Mesothelial cell of epicardium (in vitro differentiated cells): ENCODE measurements at regions not wholly inside any gene's neighbourhood (a gene's known extent, or its start where the extent isn't known, plus 50 kb on each side); places are given as distances from the start of the nearest gene placed in this dataset.

ENCODE experiments used
- DNase-seq, 2 experiments: peaks; one replicate each; pipeline ENCODE4 v3.0.0; 2021; ENCODE audit warnings: low spot score in 2 of 2; ENCODE audit not compliant: unreplicated experiment in 2 of 2
- H3K27ac Mint-ChIP-seq: 2 replicates; pipeline ENCODE4 v1.8.0; 2021; ENCODE audit warnings: mixed read lengths
- H3K27me3 Mint-ChIP-seq: 2 replicates; pipeline ENCODE4 v1.8.0; 2021; ENCODE audit warnings: low read depth, mixed read lengths
- H3K36me3 Mint-ChIP-seq: 2 replicates; pipeline ENCODE4 v1.8.0; 2021; ENCODE audit warnings: mixed read lengths
- H3K4me1 Mint-ChIP-seq: 2 replicates; pipeline ENCODE4 v1.8.0; 2021; ENCODE audit warnings: mixed read lengths
- H3K4me3 Mint-ChIP-seq: 2 replicates; pipeline ENCODE4 v1.8.0; 2021; ENCODE audit warnings: mild to moderate bottlenecking, moderate library complexity, mixed read lengths
- H3K9me3 Mint-ChIP-seq: 2 replicates; pipeline ENCODE4 v1.8.0; 2021; ENCODE audit warnings: mixed read lengths
- TF ChIP-seq, protein P1 (sequence below): fragments of 200-600 bp; sonication (generic); IDR thresholded peaks from one replicate; pipeline ENCODE4 v1.5.0; 2021; ENCODE audit warnings: antibody characterized with exemption; ENCODE audit not compliant: unreplicated experiment

DNA sequence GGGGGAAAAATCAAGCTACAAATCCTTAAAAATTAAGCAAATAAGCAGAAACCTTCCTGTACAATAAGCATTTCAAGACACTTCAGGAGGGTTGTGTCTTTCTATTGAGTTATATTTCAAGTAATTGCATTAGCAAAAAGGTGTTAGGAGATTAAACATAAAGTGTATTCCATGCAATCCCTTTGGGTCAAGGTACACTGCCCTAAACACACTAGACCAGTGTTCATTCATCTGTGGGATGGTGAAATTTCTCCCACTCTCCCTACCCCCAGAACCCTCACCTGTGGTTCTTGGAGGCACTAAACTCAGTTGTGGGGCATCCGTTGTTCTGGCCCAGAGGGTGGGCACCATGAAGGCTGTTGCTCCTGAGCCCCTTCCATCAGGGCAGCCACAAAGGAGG lies 205.1 kb upstream of the SGK1 start:
- DNase-seq, result no peak
- TF ChIP-seq, protein P1, sequence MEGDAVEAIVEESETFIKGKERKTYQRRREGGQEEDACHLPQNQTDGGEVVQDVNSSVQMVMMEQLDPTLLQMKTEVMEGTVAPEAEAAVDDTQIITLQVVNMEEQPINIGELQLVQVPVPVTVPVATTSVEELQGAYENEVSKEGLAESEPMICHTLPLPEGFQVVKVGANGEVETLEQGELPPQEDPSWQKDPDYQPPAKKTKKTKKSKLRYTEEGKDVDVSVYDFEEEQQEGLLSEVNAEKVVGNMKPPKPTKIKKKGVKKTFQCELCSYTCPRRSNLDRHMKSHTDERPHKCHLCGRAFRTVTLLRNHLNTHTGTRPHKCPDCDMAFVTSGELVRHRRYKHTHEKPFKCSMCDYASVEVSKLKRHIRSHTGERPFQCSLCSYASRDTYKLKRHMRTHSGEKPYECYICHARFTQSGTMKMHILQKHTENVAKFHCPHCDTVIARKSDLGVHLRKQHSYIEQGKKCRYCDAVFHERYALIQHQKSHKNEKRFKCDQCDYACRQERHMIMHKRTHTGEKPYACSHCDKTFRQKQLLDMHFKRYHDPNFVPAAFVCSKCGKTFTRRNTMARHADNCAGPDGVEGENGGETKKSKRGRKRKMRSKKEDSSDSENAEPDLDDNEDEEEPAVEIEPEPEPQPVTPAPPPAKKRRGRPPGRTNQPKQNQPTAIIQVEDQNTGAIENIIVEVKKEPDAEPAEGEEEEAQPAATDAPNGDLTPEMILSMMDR, result no peak
- no peak overlapping the region for H3K27ac Mint-ChIP-seq
- H3K4me3 Mint-ChIP-seq, result no peak overlapping the region
- H3K4me1 Mint-ChIP-seq, result peaks cover 26% of the 10 kb centered on the region
- no peaks in the 10 kb centered on the region for H3K36me3 Mint-ChIP-seq
- H3K9me3 Mint-ChIP-seq, result no peaks in the 10 kb centered on the region
- no peaks in the 10 kb centered on the region for H3K27me3 Mint-ChIP-seq

DNA sequence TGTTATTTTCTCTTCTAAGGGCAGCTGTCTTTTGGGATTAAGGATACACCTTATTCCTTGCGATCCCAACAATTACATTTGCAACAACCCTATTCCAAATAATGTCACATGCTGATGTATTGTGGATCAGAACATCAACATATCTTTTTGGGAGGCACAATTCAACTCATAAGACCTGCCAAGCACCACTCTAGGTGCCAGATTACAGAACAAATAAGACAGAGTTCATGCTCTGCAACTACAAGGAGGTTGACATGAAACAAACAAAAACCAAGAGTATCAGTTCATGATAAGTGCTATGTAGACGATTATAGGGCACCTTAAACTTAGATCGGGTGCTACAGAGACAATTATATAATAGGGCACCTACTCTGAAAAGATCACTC lies 203.2 kb upstream of the SGK1 start:
- Mint-ChIP-seq H3K27ac (no peak overlapping the region), H3K27me3 (no peaks in the 10 kb centered on the region), H3K36me3 (no peaks in the 10 kb centered on the region), H3K9me3 (no peaks in the 10 kb centered on the region), H3K4me1 (peaks cover 38% of the 10 kb centered on the region), H3K4me3 (no peak overlapping the region)
- DNase-seq, result no peak
- TF ChIP-seq, protein P1, result no peak

DNA sequence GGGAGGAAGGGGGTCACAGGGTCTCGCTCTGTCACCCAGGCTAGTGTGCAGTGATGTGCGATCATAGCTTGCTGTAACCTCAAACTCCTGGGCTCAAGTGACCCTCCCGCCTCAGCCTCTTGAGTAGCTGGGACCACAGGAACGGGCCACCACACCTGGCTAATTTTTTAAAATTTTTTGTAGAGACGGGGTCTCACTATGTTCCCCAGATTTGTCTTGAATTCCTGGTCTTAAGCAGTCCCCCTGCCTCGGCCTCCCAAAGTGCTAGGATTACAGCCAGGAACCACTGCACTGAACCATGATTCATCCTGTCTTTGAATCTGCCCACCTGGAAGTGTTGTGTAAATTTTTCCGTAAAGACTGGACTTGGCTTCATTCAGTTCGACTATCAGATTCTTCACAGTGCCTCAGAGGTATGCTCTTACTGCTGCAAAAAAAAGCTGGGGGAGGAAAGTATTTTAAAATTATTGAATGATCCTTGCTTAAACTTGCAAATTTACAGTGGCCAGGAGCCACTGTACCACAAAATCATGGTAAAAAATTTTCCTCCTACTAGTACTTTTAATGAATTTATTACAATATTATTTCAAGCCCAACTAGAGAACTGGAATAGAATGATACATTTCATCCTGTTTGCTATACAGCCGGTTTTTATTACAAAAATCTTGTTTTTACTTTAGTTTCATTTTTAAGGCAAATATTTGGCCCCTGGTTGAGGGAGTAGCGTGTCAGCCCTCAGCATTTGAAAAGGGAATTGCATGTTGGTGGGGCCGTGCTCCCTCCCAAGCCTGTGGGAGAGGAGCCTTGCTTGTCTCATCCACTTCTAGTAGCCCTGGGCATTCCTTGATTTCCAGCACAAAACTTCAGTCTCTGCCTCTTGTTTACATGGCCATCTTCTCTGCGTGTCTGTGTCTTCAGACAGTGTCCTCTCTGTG lies 202.5 kb upstream of the SGK1 start:
- Mint-ChIP-seq H3K4me3 (no peak overlapping the region), H3K27ac (peak overlapping the region; percentile 24), H3K36me3 (no peaks in the 10 kb centered on the region), H3K27me3 (no peaks in the 10 kb centered on the region), H3K4me1 (peaks cover 38% of the 10 kb centered on the region), H3K9me3 (no peaks in the 10 kb centered on the region)
- DNase-seq, result no peak
- TF ChIP-seq, protein P1, result no peak

DNA sequence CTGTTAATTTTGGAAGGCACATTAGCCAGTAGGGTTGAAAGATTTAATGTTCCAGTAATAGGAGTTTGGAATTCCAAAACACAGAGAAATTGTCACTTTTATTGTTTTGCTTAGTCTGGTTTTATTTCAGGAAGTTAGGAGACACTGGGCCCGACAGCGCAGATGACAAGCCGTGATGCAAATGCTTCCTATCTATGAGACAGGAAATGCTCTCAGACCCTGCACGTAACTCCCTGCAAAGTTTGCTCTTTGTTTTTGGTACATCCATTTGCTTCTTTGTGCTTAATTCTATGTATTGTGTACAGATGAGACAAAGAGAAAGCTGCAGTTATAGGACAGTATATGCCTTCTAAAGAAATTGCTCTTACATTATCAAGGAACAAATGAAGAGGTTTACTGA lies 201.6 kb upstream of the SGK1 start:
- TF ChIP-seq, protein P1, result no peak
- Mint-ChIP-seq H3K27me3 (no peaks in the 10 kb centered on the region), H3K36me3 (no peaks in the 10 kb centered on the region), H3K4me1 (peaks cover 38% of the 10 kb centered on the region), H3K9me3 (no peaks in the 10 kb centered on the region), H3K27ac (peak overlapping the region; percentile 71), H3K4me3 (no peak overlapping the region)
- DNase-seq, result no peak

DNA sequence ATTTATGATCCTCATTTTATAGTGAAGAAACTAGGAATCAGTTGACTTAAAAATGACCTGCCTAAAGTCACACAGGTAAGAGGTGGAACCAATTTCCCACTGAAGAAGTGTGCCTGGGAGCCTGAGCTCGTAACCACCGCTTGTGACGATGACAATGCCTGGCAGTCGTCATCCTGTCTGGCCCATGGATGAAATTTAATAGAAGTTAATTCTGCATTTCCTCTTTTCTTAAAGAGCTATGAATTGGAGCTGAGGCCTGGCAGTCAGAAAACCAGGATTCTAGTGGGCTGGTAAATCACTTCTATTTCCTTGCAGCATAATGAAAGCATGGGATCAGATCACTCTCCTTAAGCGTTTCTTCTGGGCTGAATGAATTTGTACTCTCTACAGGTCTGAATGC lies 200.0 kb upstream of the SGK1 start:
- no peak for DNase-seq
- Mint-ChIP-seq H3K4me1 (peaks cover 41% of the 10 kb centered on the region), H3K36me3 (no peaks in the 10 kb centered on the region), H3K27ac (peak overlapping the region; percentile 32), H3K9me3 (no peaks in the 10 kb centered on the region), H3K27me3 (no peaks in the 10 kb centered on the region), H3K4me3 (no peak overlapping the region)
- TF ChIP-seq, protein P1, result no peak
